Frontal cortex (tissue), 3 donors: ENCODE measurements at regions not wholly inside any gene's neighbourhood (a gene's known extent, or its start where the extent isn't known, plus 50 kb on each side); places are given as distances from the start of the nearest gene placed in this dataset.

Source experiments
- DNase-seq, 2 donors: peaks; one replicate each; pipeline ENCODE4 v3.0.0; 2012; ENCODE audit warnings: low spot score in 2 of 2
- FAIRE-seq: peaks from 2 replicates; lab custom pipeline; 2012; peaks lifted over from hg19 to GRCh38; lab: Jason Lieb, UNC
- donor health status: control.
- donor health status: control.
- donor health status: control.

DNA sequence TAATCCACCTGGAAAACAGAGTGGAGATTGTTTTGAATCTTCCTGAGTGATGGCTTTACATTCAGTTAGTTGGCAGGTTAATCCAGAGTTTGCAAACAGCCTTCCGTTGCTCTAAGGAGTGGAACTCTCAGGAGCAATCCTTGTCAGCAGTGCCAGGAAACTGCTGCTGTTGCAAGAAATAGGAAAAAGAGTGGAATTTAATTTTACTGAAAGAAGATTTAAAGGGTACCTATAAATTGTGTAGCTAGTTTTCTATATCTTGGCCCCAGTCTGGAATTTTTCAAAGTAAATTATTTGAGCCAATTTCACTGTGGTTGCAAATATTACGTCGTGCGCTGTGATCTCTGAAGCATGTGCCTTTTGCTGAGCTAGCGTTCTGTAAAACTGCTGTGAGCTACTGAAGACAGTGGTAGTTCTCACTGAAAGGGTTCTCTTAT is 55.5 kb upstream of the SLC5A12 start:
- FAIRE-seq (no peak), DNase-seq (no peak)

DNA sequence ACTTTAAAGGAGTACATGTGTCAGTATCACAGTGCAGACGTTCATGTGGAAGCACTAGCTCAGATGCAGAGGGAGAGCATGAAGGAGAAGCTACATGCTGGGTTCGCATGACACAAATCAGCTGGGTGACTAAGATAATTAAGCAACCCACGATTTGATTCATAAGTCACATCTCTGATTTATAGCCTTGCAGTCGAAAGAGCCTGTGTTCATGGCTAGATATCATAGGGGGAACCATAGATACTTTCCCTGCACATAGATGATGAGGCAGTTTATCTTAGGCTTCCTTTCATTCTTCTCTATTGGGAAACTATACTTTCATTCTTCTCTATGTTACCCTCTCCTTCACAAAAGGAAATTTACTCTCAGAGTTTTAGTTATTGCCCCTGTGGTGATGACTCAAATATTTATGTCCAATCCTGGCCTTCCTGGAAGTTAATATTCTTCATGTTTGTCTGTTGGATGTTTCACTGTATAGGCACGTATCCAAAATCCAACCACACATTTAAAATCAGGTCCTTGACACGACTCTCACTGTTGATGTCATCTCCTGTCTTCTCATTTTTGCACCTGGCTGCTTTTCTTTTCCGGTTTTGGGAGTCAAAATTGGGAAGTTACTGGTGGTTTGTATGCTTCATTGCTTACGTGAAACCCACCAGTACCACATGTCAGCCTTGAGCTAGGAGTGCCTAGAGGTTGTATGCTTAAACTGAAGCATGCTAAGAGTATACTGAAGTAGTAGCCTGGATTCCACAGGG is 56.3 kb upstream of the SLC5A12 start:
- no peak for FAIRE-seq
- no peak for DNase-seq

DNA sequence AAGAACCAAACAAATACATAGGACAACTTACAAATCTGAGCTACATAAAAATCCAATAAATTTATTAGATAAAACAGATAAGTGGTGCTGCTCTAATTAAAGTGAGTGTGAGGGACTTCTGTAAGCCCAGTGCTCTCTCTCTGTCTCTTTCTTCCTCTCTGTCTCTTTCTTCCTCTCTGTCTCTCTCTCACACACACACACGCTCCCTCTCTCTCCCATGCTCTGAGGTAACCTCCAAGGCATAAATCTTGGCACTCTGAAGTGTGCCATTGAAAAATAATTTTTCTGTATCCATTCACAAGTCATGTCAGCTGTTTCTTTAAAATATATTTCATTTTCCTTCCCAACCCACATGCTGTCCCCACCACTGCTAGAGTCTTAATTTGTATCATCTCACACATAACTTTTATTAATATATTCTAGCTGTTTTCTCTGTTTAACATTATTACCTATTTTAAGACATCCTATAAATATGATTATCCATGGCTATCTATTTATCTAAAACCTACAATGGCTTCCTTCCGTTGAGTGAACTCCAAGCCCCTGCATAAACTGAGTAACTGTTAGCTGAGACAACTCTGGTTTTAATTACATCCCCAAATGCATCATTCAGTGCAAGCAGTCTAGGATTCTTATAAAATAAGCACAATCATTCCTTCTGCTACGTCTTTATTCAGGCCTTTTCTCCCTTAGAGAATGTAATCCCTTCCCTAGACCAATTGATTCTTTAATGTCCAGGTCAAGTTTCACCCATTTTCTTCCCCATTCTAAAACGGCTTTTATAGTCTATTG is 57.4 kb upstream of the SLC5A12 start:
- FAIRE-seq (no peak), DNase-seq (no peak)

DNA sequence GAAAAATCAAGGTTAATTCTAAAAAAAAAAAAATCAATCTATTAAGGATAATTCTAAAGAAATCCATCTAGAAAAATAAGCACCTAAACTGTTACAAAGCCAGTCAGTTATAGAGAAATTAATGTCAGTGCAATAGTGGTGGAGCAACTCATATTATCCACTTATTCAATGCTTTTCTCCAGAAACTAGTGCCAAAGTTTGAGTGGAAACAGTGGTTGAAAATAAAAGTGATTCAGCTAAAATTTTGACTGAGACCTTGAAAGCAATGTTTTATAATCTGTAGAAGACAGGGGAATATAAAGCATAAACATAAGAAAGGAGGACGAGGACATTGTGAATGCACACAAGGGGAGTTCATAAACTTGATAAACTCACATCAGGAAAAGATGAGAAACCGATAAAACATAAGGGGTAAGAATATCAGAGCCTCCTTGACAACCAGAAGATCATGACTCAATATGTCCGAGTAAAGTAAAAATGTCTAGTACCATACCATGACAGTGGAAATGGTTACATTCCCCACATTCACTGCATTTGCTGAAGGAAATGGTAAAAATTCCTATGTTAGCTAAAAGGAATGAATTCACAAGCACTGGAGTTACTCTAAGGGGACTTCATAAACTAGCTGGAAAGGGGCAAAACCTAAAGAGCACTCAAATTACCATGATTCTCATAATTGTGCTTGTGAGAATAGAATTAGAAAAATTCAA is 58.7 kb upstream of the SLC5A12 start:
- FAIRE-seq (no peak), DNase-seq (no peak)

DNA sequence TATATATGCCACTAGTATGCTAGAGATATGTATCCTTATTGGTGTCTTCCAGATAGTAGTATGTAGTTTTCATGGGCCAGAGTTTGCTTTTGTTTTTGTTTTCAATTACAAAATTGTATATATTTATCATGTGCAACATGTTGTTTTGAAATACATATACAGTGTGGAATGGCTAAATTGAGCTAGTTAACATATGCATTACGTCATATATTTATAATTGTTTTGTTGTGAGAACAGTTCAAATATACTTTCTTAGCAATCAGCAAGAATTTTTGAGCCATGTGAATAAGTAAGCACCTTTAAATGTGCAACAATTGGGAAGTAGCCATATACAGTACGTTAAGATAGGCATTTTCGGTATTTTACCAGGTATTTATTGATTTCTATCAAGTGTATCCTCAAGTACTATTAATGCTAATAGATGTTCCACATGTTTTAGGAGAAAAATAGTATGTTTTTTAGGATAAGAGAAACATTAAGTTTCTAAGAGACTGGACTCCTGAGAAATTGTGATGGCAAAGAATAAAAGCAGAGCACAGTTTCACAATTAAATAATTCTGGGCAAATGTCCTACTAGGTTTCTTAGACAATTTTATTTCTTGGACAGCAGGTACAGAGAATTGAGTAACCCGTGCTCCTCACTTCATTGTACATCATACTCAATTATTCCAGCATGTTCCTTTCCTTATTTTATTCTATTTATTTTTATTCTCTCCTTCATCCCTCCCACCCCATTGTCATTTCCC is 60.5 kb upstream of the SLC5A12 start:
- DNase-seq (no peak), FAIRE-seq (no peak)

DNA sequence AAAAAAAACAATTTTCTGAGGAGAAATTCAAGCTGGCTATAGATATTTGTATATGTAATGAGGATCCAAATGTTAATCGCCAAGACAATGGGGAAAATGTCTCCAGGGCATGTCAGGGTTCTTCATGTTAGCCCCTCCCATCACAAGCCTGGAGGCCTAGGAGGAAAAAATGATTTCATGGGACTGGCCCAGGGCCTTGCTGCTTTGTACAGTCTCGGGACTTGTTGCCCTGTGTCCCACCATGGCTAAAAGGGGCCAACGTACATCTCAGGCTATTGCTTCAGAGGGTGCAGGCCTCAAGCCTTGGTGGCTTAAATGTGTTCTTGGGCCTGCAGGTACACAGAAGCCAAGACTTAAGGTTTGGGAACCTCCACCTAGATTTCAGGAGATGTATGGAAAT is 62.1 kb upstream of the SLC5A12 start:
- no peak for FAIRE-seq
- DNase-seq, result no peak

DNA sequence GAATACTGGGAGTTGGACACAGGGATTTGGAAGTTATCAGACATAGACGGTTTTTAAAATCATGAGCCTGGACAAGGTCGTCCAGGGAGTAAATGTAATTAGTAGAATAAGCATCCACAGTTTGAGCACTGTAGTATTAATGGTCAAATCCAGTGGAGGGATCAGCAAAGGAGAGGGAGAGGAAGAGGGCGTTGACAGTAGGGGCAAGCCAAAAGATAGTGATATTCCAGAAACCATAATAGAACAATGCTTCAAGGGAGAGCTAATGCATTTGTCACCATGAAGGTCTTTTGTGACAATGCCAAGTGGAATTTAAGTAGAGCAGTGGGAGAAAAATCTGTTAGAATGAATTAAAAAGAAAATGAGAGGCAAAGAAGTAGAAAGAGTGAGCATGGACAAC is 68.9 kb upstream of the SLC5A12 start:
- FAIRE-seq (no peak), DNase-seq (no peak)

DNA sequence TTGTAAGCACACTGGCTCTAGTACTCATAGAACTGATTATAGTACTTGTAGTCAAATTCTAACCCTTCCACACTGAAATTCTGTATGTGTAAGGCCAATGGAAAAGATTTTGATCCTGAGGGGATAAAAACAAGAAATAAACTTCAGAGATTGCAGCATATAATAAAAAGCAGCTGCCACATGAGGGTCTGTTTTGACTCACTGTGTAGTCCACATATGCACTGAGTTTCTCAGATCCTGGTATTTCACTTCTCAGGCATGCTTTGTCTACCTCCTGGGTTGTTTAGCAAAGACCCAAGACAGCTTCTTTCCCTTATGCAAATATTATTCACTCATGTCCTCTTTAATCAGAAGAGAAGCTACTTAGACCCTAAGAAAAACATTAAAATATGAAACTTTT is 71.1 kb upstream of the SLC5A12 start:
- FAIRE-seq, result no peak
- DNase-seq, result no peak

DNA sequence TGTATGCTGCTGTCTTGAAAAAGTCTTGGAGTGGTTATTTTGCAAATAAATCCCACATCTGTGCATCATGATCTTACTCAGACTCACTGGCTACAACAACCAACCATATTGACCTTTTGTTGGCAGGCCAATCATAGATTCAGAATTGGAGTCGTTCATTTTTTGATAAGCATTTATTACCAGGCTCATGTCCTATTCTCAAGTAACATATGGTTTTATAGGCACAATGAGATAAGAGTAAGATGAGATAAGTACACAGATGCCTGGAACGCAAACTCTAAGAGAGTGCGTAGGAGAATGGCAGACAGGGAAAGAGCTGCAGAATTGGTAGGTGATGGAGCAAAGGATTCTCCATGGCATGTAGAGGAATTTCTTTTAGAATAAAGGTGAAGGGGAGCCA is 71.6 kb upstream of the SLC5A12 start:
- FAIRE-seq, result no peak
- DNase-seq, result no peak

DNA sequence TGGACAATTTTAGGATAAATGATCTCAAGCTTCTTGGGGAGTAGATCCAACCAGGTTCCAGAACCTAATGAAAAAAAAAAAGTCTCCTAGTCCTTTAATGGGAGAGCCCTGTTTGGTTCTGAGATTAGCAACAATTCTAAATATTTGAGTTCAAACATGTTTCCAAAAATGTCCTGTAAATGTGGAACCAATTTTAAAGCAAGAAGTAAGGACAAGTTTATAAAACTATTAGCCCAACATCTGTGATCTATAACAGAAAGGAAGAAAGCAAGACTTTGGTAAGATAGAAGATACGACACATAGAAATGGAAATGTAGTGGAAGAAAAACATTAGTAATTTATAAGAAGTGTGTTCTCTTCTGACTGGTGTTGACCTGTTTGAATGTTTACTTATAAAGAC is 79.7 kb upstream of the SLC5A12 start:
- FAIRE-seq, result no peak

DNA sequence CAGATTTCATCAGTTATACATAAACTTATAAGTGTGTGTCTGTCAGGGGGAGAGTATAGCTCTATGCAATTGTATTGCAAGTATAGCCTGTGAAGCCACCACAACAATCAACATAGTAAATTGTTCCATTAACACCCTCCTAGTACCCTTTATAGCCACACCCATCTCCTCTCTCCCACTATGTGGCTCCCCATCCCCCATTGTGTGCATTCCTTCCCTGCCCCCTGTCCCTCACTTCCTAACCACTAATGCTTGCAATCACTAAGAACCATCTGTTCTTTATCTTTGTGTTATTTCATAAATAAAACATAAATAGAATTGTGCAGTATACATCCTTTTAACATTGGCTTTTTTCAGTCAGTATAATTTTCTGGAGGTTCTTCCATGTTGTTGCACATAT is 83.1 kb upstream of the SLC5A12 start:
- FAIRE-seq (no peak), DNase-seq (no peak)

More for the DNA sequence above, 79.7 kb upstream of the SLC5A12 start:
- no peak for DNase-seq

DNA sequence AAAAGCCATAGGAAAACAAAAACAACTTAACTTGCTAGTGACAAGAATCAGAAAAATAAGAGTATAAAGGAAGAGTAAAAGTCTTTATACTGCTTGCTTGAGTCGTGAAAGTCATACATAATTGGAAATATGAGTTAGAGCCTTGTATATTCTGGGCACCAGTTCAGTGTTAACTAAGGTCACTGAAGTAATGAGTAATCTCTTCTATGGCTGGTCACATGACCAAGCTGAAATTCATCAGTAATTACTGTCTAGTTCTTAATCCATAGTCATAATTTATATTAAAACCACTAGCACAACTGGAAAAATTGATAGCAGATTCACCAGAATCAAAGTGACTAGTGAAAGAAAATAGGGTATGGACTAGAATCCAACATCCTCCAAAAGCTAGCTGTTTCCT is 84.4 kb upstream of the SLC5A12 start:
- DNase-seq (no peak), FAIRE-seq (no peak)

DNA sequence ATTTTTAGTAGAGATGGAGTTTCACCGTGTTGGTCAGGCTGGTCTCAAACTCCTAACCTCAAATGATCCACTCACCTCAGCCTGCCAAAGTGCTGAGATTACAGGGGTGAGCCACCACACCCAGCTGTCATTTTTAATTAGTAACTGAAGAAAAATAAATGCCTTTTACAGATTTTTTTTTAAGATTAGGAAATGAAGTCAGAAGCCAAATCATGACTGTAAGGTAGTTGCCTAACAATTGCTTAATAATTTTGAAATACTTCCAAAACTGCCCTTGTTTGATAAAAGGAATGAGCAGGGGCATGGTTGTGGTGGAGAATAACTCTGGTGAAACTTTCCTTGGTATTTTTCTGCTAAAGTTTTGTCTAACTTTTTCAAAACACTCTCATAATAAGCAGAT is 98.9 kb upstream of the SLC5A12 start:
- DNase-seq (no peak), FAIRE-seq (no peak)

DNA sequence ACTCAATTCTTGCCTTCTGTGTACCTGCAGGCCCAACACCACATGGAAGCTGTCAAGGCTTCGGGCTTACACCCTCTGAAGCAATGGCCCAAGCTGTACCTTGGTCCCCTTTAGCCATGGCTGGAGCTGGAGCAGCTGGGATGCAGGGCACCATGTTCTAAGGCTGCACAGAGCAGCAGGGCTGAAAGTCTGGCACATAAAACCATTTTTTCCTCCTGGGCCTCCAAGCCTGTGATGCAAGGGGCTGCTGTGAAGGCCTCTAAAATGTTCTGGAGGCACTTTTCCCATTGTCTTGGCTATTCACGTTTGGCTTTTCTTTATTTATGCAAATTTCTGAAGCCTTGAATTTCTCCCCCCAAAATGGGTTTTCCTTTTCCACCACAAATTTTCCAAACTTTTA is 102.1 kb upstream of the SLC5A12 start:
- no peak for FAIRE-seq
- DNase-seq, result no peak

DNA sequence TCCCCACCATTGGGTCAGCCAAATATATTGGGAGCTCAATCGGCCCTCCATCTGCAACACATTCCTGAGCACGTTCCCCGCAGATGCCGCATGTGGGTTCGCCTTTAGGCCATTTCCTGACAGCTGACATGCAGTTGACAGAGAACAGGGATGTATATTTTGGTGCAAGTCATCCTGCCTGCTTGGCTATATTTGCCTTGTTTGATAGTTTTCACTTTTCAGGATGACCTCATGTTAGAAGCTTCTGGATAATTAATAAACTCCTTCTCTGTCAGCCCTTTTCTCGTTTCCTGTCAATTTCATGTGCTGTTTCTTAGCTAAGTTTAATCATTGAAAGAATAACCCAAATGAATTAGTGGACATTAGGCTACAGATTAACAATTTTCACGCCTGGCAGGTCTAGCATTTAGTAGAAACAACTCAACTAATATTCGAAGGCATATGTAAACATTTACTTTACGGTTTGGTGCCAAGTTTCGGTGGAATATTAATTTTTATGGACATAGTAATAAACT is 105.8 kb upstream of the SLC5A12 start:
- FAIRE-seq (no peak), DNase-seq (no peak)

DNA sequence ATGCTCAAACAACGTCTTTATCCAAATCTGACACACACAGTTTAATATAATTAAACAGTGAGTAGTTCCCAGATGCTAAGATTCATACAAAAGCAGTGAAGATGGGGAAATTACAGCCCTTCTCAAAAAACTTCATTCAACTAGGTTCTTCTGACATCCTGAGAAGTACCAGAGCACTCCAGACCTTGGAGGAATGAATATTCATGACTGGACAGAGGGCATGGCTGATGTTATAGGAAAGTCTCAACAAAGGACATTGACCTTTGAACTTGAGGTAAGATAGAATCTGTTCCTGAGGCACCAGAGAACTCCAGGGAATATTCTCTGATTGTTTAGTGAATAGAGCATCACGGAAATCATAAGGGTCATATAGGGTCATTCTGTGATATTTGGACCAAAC is 106.4 kb upstream of the SLC5A12 start:
- DNase-seq (no peak), FAIRE-seq (no peak)

DNA sequence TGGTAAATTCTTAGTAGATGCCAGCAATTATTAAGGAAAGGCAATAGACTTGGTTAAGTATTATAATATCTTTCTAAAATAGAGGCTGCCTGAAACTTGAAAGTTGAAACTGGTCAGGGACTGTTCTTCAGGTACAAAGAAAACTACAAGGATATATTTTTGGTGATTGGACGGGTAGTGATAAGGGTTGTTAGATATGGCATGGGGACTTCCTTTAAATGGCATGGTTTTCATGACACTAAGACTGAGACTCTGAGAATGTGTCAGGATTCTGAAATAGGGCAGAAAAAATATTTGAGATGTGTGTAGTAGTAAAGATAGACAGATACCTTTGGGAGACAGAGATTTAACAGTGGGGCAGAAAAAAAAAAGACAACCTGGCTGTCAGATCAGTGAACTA is 108.4 kb upstream of the SLC5A12 start:
- FAIRE-seq, result no peak
- DNase-seq, result no peak

DNA sequence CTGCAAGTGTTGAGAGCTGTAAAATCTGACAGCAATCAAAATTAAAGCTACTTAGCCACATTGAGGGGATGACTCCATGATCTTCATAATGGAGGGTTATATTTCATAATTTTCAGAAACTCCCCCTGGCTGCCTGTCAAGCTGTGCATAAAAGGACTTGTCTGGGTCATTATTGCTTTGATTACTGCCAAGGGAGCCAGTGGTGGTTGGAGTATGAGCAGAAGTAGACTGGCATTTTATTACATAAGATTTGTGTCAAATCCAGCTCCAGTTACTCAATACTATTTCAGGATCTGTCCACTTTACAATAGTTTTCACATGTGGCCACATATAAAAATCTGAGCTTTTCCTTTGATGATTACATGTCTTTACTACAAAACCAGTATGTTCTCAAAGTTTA is 108.9 kb upstream of the SLC5A12 start:
- no peak for FAIRE-seq
- DNase-seq, result no peak

DNA sequence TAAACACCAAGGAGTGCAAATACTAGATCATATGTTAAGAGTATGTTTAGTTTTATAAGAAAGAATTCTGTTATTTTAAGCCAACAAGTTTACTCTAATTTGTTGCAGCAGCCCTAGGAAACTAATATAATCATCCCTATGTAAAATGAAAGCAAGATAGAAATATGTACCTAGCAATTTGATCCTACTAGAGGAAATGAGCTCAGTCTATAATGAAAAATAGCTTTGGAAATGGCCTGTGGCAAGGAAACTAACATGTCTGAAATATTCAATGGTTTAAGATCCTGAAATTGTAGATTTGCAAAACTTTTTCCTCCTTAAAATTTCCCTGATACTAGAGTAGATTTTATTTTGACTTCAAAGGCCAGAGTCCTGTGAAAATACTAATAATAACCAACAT is 112.7 kb upstream of the SLC5A12 start:
- FAIRE-seq (no peak), DNase-seq (no peak)

DNA sequence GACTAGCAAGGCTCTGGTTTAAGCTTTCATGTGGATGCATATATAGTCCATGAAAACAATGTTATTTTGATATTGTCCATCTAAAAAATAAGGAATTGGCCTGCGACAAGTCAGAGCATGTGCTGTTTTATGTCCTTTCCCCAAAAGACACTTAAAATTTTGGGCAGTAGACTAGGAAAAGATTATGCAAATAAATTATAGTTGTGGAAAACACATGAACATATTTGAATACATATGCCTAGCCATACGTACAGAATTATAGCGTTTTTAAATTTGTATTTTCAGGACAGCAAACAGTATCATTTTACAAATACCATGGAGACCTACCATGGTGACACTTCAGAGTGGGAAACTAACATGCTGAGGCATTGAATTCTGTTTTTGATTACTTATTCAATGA is 113.8 kb upstream of the SLC5A12 start:
- no peak for FAIRE-seq

More for the DNA sequence above, 113.8 kb upstream of the SLC5A12 start:
- no peak for DNase-seq
